AG10803 (cell line): ENCODE measurements at regions not wholly inside any gene's neighbourhood (a gene's known extent, or its start where the extent isn't known, plus 50 kb on each side); places are given as distances from the start of the nearest gene placed in this dataset.

ENCODE experiments used
- DNase-seq: peaks from one replicate; pipeline ENCODE4 v3.0.0; 2010; ENCODE audit warnings: low read depth
- H3K4me3 ChIP-seq: 2 replicates; pipeline ENCODE4 v1.5.1; 2011; ENCODE audit warnings: mild to moderate bottlenecking, low read length, control low read depth
- CTCF ChIP-seq: conservative IDR thresholded peaks from 2 replicates; pipeline ENCODE4 v1.5.1; 2011; ENCODE audit warnings: mild to moderate bottlenecking, low read length, control low read depth, inconsistent platforms

- no peak for DNase-seq
- no peak overlapping the region for H3K4me3 ChIP-seq
- TF ChIP-seq CTCF: no peak
These were observed 64.4 kb upstream of the IBSP start for GRCh38 chr4:87734936-87735335.

- DNase-seq: peak; percentile 6
- 0 out of 2 replicates have a peak, but pooled peaks have one; percentile 10 for TF ChIP-seq CTCF
- no peak overlapping the region for H3K4me3 ChIP-seq
These were observed 60.9 kb upstream of the IBSP start for GRCh38 chr4:87738483-87738882.

- H3K4me3 ChIP-seq: no peak overlapping the region
- TF ChIP-seq CTCF: no peak
- no peak for DNase-seq
These were observed 59.9 kb upstream of the IBSP start for GRCh38 chr4:87739494-87739893.

- H3K4me3 ChIP-seq: no peak overlapping the region
- no peak for TF ChIP-seq CTCF
- DNase-seq: no peak
These were observed 54.1 kb upstream of the IBSP start for GRCh38 chr4:87745064-87745807.

- no peak overlapping the region for H3K4me3 ChIP-seq
- TF ChIP-seq CTCF: no peak
- no peak for DNase-seq
These were observed 53.4 kb upstream of the IBSP start for GRCh38 chr4:87746001-87746400.
